H9 (cell line): ENCODE measurements at regions not wholly inside any gene's neighbourhood (a gene's known extent, or its start where the extent isn't known, plus 50 kb on each side); places are given as distances from the start of the nearest gene placed in this dataset.

Experiments
- DNase-seq: peaks from one replicate; pipeline ENCODE4 v3.0.0-alpha.2; 2017
- H2AFZ ChIP-seq: one replicate; pipeline ENCODE4 v1.6.1; 2013; ENCODE audit warnings: mild to moderate bottlenecking, low read length, control low read depth, moderate library complexity
- H2AK5ac ChIP-seq: 2 replicates; pipeline ENCODE4 v1.6.1; 2013; ENCODE audit warnings: low read length, control low read depth, mixed read lengths; ENCODE audit not compliant: insufficient read length
- H2BK120ac ChIP-seq: one replicate; pipeline ENCODE4 v1.6.1; 2013; ENCODE audit warnings: low read depth, mild to moderate bottlenecking, low read length, control low read depth, inconsistent platforms; ENCODE audit not compliant: poor library complexity, severe bottlenecking
- H2BK12ac ChIP-seq: 2 replicates; pipeline ENCODE4 v1.6.1; 2013; ENCODE audit warnings: low read length, control low read depth, mixed read lengths, low read depth; ENCODE audit not compliant: insufficient read length
- H2BK15ac ChIP-seq: 2 replicates; pipeline ENCODE4 v1.6.1; 2013; ENCODE audit warnings: low read depth, low read length, control low read depth
- H2BK20ac ChIP-seq: one replicate; pipeline ENCODE4 v1.6.1; 2013; ENCODE audit warnings: low read depth, mild to moderate bottlenecking, low read length, control low read depth, inconsistent platforms; ENCODE audit not compliant: poor library complexity, severe bottlenecking
- H2BK5ac ChIP-seq: 2 replicates; pipeline ENCODE4 v1.6.1; 2013; ENCODE audit warnings: low read length, control low read depth, mixed read lengths; ENCODE audit not compliant: insufficient read length
- H3K14ac ChIP-seq: 2 replicates; pipeline ENCODE4 v1.6.1; 2013; ENCODE audit warnings: low read length, control low read depth; ENCODE audit not compliant: insufficient read depth
- H3K18ac ChIP-seq: 2 replicates; pipeline ENCODE4 v1.6.1; 2013; ENCODE audit warnings: low read depth, mild to moderate bottlenecking, mixed read lengths, low read length, control low read depth; ENCODE audit not compliant: insufficient read length
- H3K23ac ChIP-seq: 2 replicates; pipeline ENCODE4 v1.6.1; 2013; ENCODE audit warnings: low read length, control low read depth, mixed read lengths, low read depth; ENCODE audit not compliant: insufficient read length
- H3K23me2 ChIP-seq: 2 replicates; pipeline ENCODE4 v1.6.1; 2013; ENCODE audit warnings: low read depth, mild to moderate bottlenecking, mixed read lengths, low read length, control low read depth; ENCODE audit not compliant: insufficient read length, poor library complexity, severe bottlenecking
- H3K27ac ChIP-seq: 2 replicates; pipeline ENCODE4 v1.5.1; 2013; ENCODE audit warnings: low read length, control low read depth, mixed read lengths, low read depth; ENCODE audit not compliant: insufficient read length
- H3K27me3 ChIP-seq: 2 replicates; pipeline ENCODE4 v1.6.1; 2013; ENCODE audit warnings: low read length, control low read depth, inconsistent platforms; ENCODE audit not compliant: insufficient read depth
- H3K4ac ChIP-seq: 2 replicates; pipeline ENCODE4 v1.6.1; 2013; ENCODE audit warnings: low read depth, mild to moderate bottlenecking, control low read depth, inconsistent platforms, low read length, moderate library complexity
- H3K4me1 ChIP-seq: 2 replicates; pipeline ENCODE4 v1.6.1; 2013; ENCODE audit warnings: low read length, control low read depth, inconsistent platforms; ENCODE audit not compliant: insufficient read depth
- H3K4me2 ChIP-seq: 2 replicates; pipeline ENCODE4 v1.6.1; 2013; ENCODE audit warnings: low read length, control low read depth, mixed read lengths; ENCODE audit not compliant: insufficient read length, insufficient read depth
- H3K56ac ChIP-seq: 2 replicates; pipeline ENCODE4 v1.6.1; 2013; ENCODE audit warnings: low read depth, mild to moderate bottlenecking, mixed read lengths, low read length, control low read depth; ENCODE audit not compliant: insufficient read length
- H3K79me1 ChIP-seq: 2 replicates; pipeline ENCODE4 v1.6.1; 2013; ENCODE audit warnings: low read depth, mild to moderate bottlenecking, moderate library complexity, low read length, control low read depth, inconsistent platforms; ENCODE audit not compliant: insufficient read depth, poor library complexity, severe bottlenecking
- H3K79me2 ChIP-seq: 2 replicates; pipeline ENCODE4 v1.6.1; 2013; ENCODE audit warnings: low read length, control low read depth, inconsistent platforms; ENCODE audit not compliant: insufficient read depth
- H3K9ac ChIP-seq: 2 replicates; pipeline ENCODE4 v1.6.1; 2013; ENCODE audit warnings: low read length, control low read depth, mixed read lengths; ENCODE audit not compliant: insufficient read length; ENCODE audit errors: extremely low read depth
- H3K9me3 ChIP-seq: one replicate; pipeline ENCODE4 v1.6.1; 2013; ENCODE audit warnings: low read depth, low read length, inconsistent platforms; ENCODE audit not compliant: control insufficient read depth
- H3T11ph ChIP-seq: one replicate; pipeline ENCODE4 v1.6.1; 2013; ENCODE audit warnings: mild to moderate bottlenecking, low read length, control low read depth, inconsistent platforms
- H4K20me1 ChIP-seq: one replicate; pipeline ENCODE4 v1.6.1; 2013; ENCODE audit not compliant: control insufficient read depth, insufficient read length, insufficient read depth
- H4K5ac ChIP-seq: 2 replicates; pipeline ENCODE4 v1.6.1; 2013; ENCODE audit warnings: low read depth, mild to moderate bottlenecking, mixed read lengths, low read length, control low read depth; ENCODE audit not compliant: insufficient read length
- H4K8ac ChIP-seq: replicated peaks from 2 replicates; pipeline ENCODE4 v1.6.1; 2013; ENCODE audit warnings: low read length, control low read depth, mixed read lengths, low read depth; ENCODE audit not compliant: insufficient read length
- H4K91ac ChIP-seq: 2 replicates; pipeline ENCODE4 v1.6.1; 2013; ENCODE audit warnings: low read depth, mild to moderate bottlenecking, moderate library complexity, mixed read lengths, low read length, control low read depth; ENCODE audit not compliant: insufficient read length
- H3K27ac Mint-ChIP-seq, 3 experiments: 2 replicates in 2 of 3; 3 replicates in 1 of 3; pipeline ENCODE4 v1.8.0; 2020 to 2021; ENCODE audit warnings: mixed read lengths in 3 of 3, mild to moderate bottlenecking in 1 of 3, moderate library complexity in 1 of 3
- H3K27me3 Mint-ChIP-seq: 2 replicates; pipeline ENCODE4 v1.8.0; 2021; ENCODE audit warnings: low read depth, mild to moderate bottlenecking, moderate library complexity, mixed read lengths
- H3K36me3 Mint-ChIP-seq, 3 experiments: 2 replicates in 2 of 3; 3 replicates in 1 of 3; pipeline ENCODE4 v1.8.0; 2020 to 2021; ENCODE audit warnings: low read depth in 3 of 3, mixed read lengths in 3 of 3; ENCODE audit not compliant: insufficient read depth in 1 of 3
- H3K4me1 Mint-ChIP-seq, 2 experiments: 2 replicates each; pipeline ENCODE4 v1.8.0; 2020; ENCODE audit warnings: mixed read lengths in 2 of 2
- H3K4me3 Mint-ChIP-seq, 2 experiments: 2 replicates in 1 of 2; 3 replicates in 1 of 2; pipeline ENCODE4 v1.8.0; 2020 to 2021; ENCODE audit warnings: mild to moderate bottlenecking in 2 of 2, mixed read lengths in 2 of 2, moderate library complexity in 1 of 2
- H3K9me3 Mint-ChIP-seq, 2 experiments: 2 replicates in 1 of 2; 3 replicates in 1 of 2; pipeline ENCODE4 v1.8.0; 2020; ENCODE audit warnings: mild to moderate bottlenecking in 2 of 2, mixed read lengths in 2 of 2, moderate library complexity in 1 of 2
- CTCF ChIP-seq: fragments of 200-600 bp; sonication (generic); conservative IDR thresholded peaks from 3 replicates; pipeline ENCODE4 v1.8.0; 2021; ENCODE audit warnings: antibody characterized with exemption, mild to moderate bottlenecking
- WGBS: extraction: QIAGEN DNeasy Blood & Tissue Kit; methylation state at CpG from one replicate; pipeline ENCODE4 v1.1.7; 2013; ENCODE audit warnings: missing lambda C conversion rate, low lambda C conversion rate, mixed read lengths; ENCODE audit not compliant: insufficient read length; ENCODE audit errors: extremely low coverage; 5-methylcytosine and 5-hydroxymethylcytosine counted together

- Mint-ChIP-seq H3K36me3 (no peaks in the 10 kb centered on the region), H3K4me1 (peaks cover 17 to 27% of the 10 kb centered on the region in 2 experiments), H3K27me3 (peaks cover 1% of the 10 kb centered on the region; the same call in 1 of the 2 replicates), H3K27ac (peak overlapping the region in 1 of 3 experiments; percentile 3; a peak in 1 of 7 replicates), H3K9me3 (no peaks in the 10 kb centered on the region; a peak in 1 of 5 replicates), H3K4me3 (no peak overlapping the region)
- Histone ChIP-seq H2BK12ac (no peak overlapping the region), H4K91ac (no peak overlapping the region), H3K27me3 (no peaks in the 10 kb centered on the region), H3K9ac (no peak overlapping the region), H4K20me1 (no peaks in the 10 kb centered on the region), H3K14ac (no peak overlapping the region), H2BK5ac (no peak overlapping the region), H2BK120ac (no peak overlapping the region), H3K4me1 (no peaks in the 10 kb centered on the region), H2BK15ac (no peak overlapping the region), H3K18ac (no peak overlapping the region), H3K79me2 (no peaks in the 10 kb centered on the region), H2AK5ac (no peak overlapping the region), H2BK20ac (no peak overlapping the region), H3K56ac (no peak overlapping the region), H3T11ph (no peak overlapping the region), H2AFZ (no peak overlapping the region), H3K27ac (no peak overlapping the region), H3K9me3 (no peaks in the 10 kb centered on the region), H3K4me2 (no peak overlapping the region), H4K5ac (no peak overlapping the region), H3K79me1 (no peaks in the 10 kb centered on the region), H3K23me2 (no peaks in the 10 kb centered on the region), H4K8ac (no peak overlapping the region), H3K4ac (no peak overlapping the region), H3K23ac (no peak overlapping the region)
- DNase-seq: no peak
- no peak for TF ChIP-seq CTCF
- no CpG with 5 or more reads among the region's 2 CpGs for WGBS
Measured at GRCh38 chr5:53426512-53426830, 54.0 kb upstream of the FST start.
